ENCODE measurements at regions not wholly inside any gene's neighbourhood (a gene's known extent, or its start where the extent isn't known, plus 50 kb on each side); places are given as distances from the start of the nearest gene placed in this dataset.
"Not testable (repeated sequence)": the region's sequence is repeated elsewhere in the genome, so short reads cannot be mapped to it uniquely, and the experiment has no call there.

DNA sequence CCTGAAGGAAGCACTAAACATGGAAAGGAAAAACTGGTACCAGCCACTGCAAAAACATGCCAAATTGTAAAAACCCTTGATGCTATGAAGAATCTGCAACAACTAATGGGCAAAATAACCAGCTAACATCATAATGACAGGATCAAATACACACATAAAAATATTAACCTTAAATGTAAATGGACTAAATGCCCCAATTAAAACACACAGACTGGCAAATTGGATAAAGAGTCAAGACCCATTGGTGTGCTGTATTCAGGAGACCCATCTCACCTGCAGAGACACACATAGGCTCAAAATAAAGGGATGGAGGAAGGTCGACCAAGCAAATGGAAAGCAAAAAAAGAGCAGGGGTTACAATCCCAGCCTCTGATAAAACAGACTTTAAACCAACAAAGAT, 87.7 kb upstream of the DNAJC1 start:
- H3K36me3 ChIP-seq (ENCODE audit: control insufficient read depth, insufficient read depth, low read length); H3K27me3 ChIP-seq (replicated peaks; ENCODE audit: control insufficient read depth, insufficient read depth, low read length, poor library complexity, severe bottlenecking); H3K9me3 ChIP-seq (ENCODE audit: control insufficient read depth, low read length): not testable (repeated sequence)

GRCh38 chr10:22087402-22087738, 83.8 kb upstream of the DNAJC1 start:
- Histone ChIP-seq H3K9me3 (ENCODE audit: control insufficient read depth, low read length) (no peaks in the 10 kb centered on the region), H3K36me3 (ENCODE audit: control insufficient read depth, insufficient read depth, low read length) (no peaks in the 10 kb centered on the region), H3K4me3 (ENCODE audit: insufficient read depth, low read depth, low read length, poor library complexity, severe bottlenecking) (no peak overlapping the region), H3K4me1 (ENCODE audit: control insufficient read depth, insufficient read depth, low read length, poor library complexity, severe bottlenecking) (no peaks in the 10 kb centered on the region), H3K27ac (ENCODE audit: insufficient read depth, low read length, poor library complexity, severe bottlenecking) (no peak overlapping the region), H3K27me3 (replicated peaks; ENCODE audit: control insufficient read depth, insufficient read depth, low read length, poor library complexity, severe bottlenecking) (no peaks in the 10 kb centered on the region)
- DNase-seq = no peak

More for the DNA sequence above, 87.7 kb upstream of the DNAJC1 start:
- H3K4me1 ChIP-seq (ENCODE audit: control insufficient read depth, insufficient read depth, low read length, poor library complexity, severe bottlenecking); H3K4me3 ChIP-seq (ENCODE audit: insufficient read depth, low read depth, low read length, poor library complexity, severe bottlenecking); H3K27ac ChIP-seq (ENCODE audit: insufficient read depth, low read length, poor library complexity, severe bottlenecking); DNase-seq: not testable (repeated sequence)

DNA sequence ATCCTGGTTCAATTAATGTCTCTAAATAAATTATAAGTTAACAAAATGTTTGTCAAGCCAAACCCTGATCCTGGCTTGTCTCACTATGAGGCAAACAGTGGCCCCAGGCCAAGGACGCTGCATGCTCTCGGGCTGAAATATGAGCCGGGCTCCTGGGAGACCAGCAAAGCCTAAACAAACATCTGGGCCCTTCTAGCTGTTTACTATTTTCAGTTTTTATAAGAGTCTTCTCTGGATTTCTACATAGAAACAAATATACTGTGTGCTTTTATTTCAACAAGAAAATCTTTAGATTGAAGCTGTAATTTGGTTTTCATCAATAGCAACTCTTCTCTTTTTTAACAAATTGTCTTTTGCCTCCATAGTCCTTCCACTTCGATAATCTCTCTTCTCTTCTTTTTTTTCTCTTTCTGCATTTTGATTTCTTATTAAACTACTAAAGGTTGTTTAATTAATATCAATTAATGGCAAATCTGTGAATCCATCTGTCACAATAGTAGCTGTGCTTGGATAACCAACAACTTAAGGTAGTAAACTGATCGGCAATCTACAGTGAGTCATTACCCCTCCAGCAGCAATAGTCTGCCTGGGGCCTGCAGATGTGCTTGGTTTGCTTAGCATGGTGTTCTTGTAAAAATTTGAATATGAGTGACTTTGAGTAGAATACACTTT, 83.3 kb upstream of the DNAJC1 start:
- no peak for DNase-seq
- Histone ChIP-seq H3K4me1 (ENCODE audit: control insufficient read depth, insufficient read depth, low read length, poor library complexity, severe bottlenecking) (no peaks in the 10 kb centered on the region), H3K27ac (ENCODE audit: insufficient read depth, low read length, poor library complexity, severe bottlenecking) (no peak overlapping the region), H3K4me3 (ENCODE audit: insufficient read depth, low read depth, low read length, poor library complexity, severe bottlenecking) (no peak overlapping the region), H3K36me3 (ENCODE audit: control insufficient read depth, insufficient read depth, low read length) (no peaks in the 10 kb centered on the region), H3K9me3 (ENCODE audit: control insufficient read depth, low read length) (no peaks in the 10 kb centered on the region), H3K27me3 (replicated peaks; ENCODE audit: control insufficient read depth, insufficient read depth, low read length, poor library complexity, severe bottlenecking) (no peaks in the 10 kb centered on the region)

GRCh38 chr10:22079921-22080320, 76.4 kb upstream of the DNAJC1 start:
- not testable (repeated sequence) for H3K27me3 ChIP-seq (replicated peaks; ENCODE audit: control insufficient read depth, insufficient read depth, low read length, poor library complexity, severe bottlenecking); H3K4me3 ChIP-seq (ENCODE audit: insufficient read depth, low read depth, low read length, poor library complexity, severe bottlenecking); H3K4me1 ChIP-seq (ENCODE audit: control insufficient read depth, insufficient read depth, low read length, poor library complexity, severe bottlenecking); DNase-seq; H3K27ac ChIP-seq (ENCODE audit: insufficient read depth, low read length, poor library complexity, severe bottlenecking); H3K36me3 ChIP-seq (ENCODE audit: control insufficient read depth, insufficient read depth, low read length); H3K9me3 ChIP-seq (ENCODE audit: control insufficient read depth, low read length)

DNA sequence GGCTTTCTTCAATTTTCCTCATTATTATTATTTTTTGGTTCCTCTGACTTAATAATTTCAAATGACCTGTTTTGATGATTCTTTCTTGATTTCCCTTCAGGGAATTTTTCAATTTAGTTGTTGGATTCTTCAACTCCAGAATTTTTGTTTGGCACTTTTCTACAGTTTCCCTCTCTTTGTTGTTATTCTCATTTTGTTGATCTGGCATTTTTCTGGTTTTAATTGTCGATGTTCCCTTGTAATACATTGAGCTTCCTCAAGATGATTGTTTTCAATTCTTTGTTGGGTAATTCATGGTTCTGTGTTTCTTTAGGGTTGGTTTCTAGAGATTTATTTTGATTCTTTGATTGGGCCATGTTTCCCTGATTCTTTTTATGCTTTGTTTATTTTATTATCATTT, 67.8 kb upstream of the DNAJC1 start:
- Histone ChIP-seq H3K27ac (ENCODE audit: insufficient read depth, low read length, poor library complexity, severe bottlenecking) (no peak overlapping the region), H3K27me3 (replicated peaks; ENCODE audit: control insufficient read depth, insufficient read depth, low read length, poor library complexity, severe bottlenecking) (no peaks in the 10 kb centered on the region), H3K36me3 (ENCODE audit: control insufficient read depth, insufficient read depth, low read length) (no peaks in the 10 kb centered on the region), H3K4me3 (ENCODE audit: insufficient read depth, low read depth, low read length, poor library complexity, severe bottlenecking) (no peak overlapping the region), H3K9me3 (ENCODE audit: control insufficient read depth, low read length) (no peaks in the 10 kb centered on the region), H3K4me1 (ENCODE audit: control insufficient read depth, insufficient read depth, low read length, poor library complexity, severe bottlenecking) (no peaks in the 10 kb centered on the region)
- no peak for DNase-seq

DNA sequence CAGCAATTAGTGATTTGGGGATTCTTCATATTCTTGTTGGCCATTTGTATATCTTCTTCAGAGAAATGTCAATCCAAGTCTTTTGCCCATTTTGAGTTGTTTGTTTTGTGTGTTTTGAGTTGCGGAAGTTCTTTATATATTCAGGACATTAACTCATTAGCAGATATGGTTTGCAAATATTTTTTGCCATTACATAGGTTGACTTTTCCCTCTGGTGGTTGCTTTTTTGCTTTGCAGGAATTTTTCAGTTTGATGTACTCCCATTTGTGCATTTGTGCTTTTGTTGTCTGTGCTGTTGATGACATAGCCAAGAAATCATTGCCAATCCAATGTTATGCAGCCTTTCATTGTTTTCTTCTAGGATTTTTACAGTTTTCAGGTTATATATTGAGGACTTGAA, 63.6 kb upstream of the DNAJC1 start:
- H3K9me3 ChIP-seq (ENCODE audit: control insufficient read depth, low read length) = no peaks in the 10 kb centered on the region
- H3K36me3 ChIP-seq (ENCODE audit: control insufficient read depth, insufficient read depth, low read length) = no peaks in the 10 kb centered on the region
- no peaks in the 10 kb centered on the region for H3K4me1 ChIP-seq (ENCODE audit: control insufficient read depth, insufficient read depth, low read length, poor library complexity, severe bottlenecking)
- H3K4me3 ChIP-seq (ENCODE audit: insufficient read depth, low read depth, low read length, poor library complexity, severe bottlenecking) = no peak overlapping the region
- no peaks in the 10 kb centered on the region for H3K27me3 ChIP-seq (replicated peaks; ENCODE audit: control insufficient read depth, insufficient read depth, low read length, poor library complexity, severe bottlenecking)
- no peak overlapping the region for H3K27ac ChIP-seq (ENCODE audit: insufficient read depth, low read length, poor library complexity, severe bottlenecking)
- no peak for DNase-seq

DNA sequence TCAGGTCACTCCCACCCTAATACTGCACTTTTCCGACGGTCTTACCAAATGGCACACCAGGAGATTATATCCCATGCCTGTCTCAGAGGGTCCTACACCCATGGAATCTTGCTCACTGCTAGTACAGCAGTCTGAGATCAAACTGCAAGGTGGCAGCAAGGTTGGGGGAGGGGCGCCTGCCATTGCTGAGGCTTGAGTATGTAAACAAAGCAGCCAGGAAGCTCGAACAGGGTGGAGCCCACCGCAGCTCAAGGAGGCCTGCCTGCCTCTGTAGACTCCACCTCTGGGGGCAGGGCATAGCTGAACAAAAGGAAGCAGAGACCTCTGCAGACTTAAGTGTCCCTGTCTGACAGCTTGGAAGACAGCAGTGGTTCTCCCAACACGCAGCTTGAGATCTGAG, 57.5 kb upstream of the DNAJC1 start:
- peak in 2 of 3 donors; percentile 3 to 5 for DNase-seq
- not testable (repeated sequence) for H3K9me3 ChIP-seq (ENCODE audit: control insufficient read depth, low read length); H3K4me3 ChIP-seq (ENCODE audit: insufficient read depth, low read depth, low read length, poor library complexity, severe bottlenecking); H3K27me3 ChIP-seq (replicated peaks; ENCODE audit: control insufficient read depth, insufficient read depth, low read length, poor library complexity, severe bottlenecking); H3K4me1 ChIP-seq (ENCODE audit: control insufficient read depth, insufficient read depth, low read length, poor library complexity, severe bottlenecking); H3K36me3 ChIP-seq (ENCODE audit: control insufficient read depth, insufficient read depth, low read length); H3K27ac ChIP-seq (ENCODE audit: insufficient read depth, low read length, poor library complexity, severe bottlenecking)

GRCh38 chr10:22058201-22058600, 54.7 kb upstream of the DNAJC1 start:
- peaks cover 3% of the 10 kb centered on the region for H3K4me1 ChIP-seq (ENCODE audit: control insufficient read depth, insufficient read depth, low read length, poor library complexity, severe bottlenecking)
- no peaks in the 10 kb centered on the region for H3K27me3 ChIP-seq (replicated peaks; ENCODE audit: control insufficient read depth, insufficient read depth, low read length, poor library complexity, severe bottlenecking)
- no peaks in the 10 kb centered on the region for H3K9me3 ChIP-seq (ENCODE audit: control insufficient read depth, low read length)
- H3K4me3 ChIP-seq (ENCODE audit: insufficient read depth, low read depth, low read length, poor library complexity, severe bottlenecking) = no peak overlapping the region
- no peaks in the 10 kb centered on the region for H3K36me3 ChIP-seq (ENCODE audit: control insufficient read depth, insufficient read depth, low read length)
- no peak for DNase-seq
- no peak overlapping the region for H3K27ac ChIP-seq (ENCODE audit: insufficient read depth, low read length, poor library complexity, severe bottlenecking)

GRCh38 chr10:22054961-22055360, 51.4 kb upstream of the DNAJC1 start:
- Histone ChIP-seq H3K27ac (ENCODE audit: insufficient read depth, low read length, poor library complexity, severe bottlenecking) (no peak overlapping the region), H3K36me3 (ENCODE audit: control insufficient read depth, insufficient read depth, low read length) (no peaks in the 10 kb centered on the region), H3K4me1 (ENCODE audit: control insufficient read depth, insufficient read depth, low read length, poor library complexity, severe bottlenecking) (no peaks in the 10 kb centered on the region), H3K4me3 (ENCODE audit: insufficient read depth, low read depth, low read length, poor library complexity, severe bottlenecking) (no peak overlapping the region), H3K9me3 (ENCODE audit: control insufficient read depth, low read length) (no peaks in the 10 kb centered on the region), H3K27me3 (replicated peaks; ENCODE audit: control insufficient read depth, insufficient read depth, low read length, poor library complexity, severe bottlenecking) (no peaks in the 10 kb centered on the region)
- no peak for DNase-seq

Data from effector memory CD4-positive, alpha-beta T cell (primary cell).